WI38 (cell line): ENCODE measurements at regions not wholly inside any gene's neighbourhood (a gene's known extent, or its start where the extent isn't known, plus 50 kb on each side); places are given as distances from the start of the nearest gene placed in this dataset.
"Not testable (repeated sequence)": the region's sequence is repeated elsewhere in the genome, so short reads cannot be mapped to it uniquely, and the experiment has no call there.

Experiments used
- H3K4me3 ChIP-seq: 2 replicates; pipeline ENCODE4 v1.5.1; 2011; ENCODE audit warnings: low read depth, mild to moderate bottlenecking, control low read depth, low read length
- TF ChIP-seq, protein P1 (sequence below): IDR thresholded peaks from 2 replicates; pipeline ENCODE4 v1.5.1; 2012; ENCODE audit warnings: low read depth, mild to moderate bottlenecking, control low read depth, low read length

DNA sequence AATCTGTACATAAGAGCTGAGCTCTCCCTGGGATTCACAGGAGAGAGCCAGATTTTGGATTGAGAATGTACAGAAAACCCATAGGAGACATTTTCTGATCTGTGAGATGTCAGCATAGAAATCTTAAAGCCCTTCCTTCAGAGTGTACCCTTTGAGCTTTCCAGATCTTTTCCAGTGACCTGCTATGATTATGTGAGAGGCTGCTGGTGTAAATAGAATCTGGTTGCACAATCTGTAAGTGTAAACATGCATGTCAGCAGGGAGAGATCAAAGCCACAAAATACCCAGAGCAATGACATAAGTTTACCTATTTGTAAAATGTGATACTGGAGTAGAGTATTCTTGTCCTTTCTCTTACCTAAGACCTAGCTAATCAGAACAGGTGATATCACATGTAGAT lies 471.9 kb downstream of the FOXD4L5 start:
- not testable (repeated sequence) for H3K4me3 ChIP-seq

DNA sequence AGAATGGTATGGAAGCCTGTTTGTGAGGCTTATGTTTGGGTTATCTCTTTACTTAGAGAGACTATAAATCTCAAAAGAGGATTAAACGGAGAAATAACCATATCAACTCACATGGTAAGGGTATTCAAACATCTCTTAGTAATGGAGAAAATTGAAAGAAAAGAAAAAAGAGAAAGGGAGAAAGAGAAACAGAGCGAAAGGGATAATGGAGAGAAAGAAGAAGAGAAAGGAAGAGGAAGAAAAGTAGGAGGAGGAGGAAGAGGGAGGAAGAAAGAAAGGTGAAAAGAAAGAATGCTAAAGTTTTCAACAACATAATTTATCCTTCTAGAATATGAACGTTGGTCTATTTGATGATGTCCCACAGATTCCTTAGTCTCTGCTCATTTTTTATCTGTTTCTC lies 506.3 kb downstream of the FOXD4L5 start:
- not testable (repeated sequence) for H3K4me3 ChIP-seq

GRCh38 chr9:64776269-64776668 lies 508.7 kb downstream of the FOXD4L5 start:
- H3K4me3 ChIP-seq: not testable (repeated sequence)

- not testable (repeated sequence) for H3K4me3 ChIP-seq
These were observed 509.9 kb downstream of the FOXD4L5 start for GRCh38 chr9:64774813-64775793.

DNA sequence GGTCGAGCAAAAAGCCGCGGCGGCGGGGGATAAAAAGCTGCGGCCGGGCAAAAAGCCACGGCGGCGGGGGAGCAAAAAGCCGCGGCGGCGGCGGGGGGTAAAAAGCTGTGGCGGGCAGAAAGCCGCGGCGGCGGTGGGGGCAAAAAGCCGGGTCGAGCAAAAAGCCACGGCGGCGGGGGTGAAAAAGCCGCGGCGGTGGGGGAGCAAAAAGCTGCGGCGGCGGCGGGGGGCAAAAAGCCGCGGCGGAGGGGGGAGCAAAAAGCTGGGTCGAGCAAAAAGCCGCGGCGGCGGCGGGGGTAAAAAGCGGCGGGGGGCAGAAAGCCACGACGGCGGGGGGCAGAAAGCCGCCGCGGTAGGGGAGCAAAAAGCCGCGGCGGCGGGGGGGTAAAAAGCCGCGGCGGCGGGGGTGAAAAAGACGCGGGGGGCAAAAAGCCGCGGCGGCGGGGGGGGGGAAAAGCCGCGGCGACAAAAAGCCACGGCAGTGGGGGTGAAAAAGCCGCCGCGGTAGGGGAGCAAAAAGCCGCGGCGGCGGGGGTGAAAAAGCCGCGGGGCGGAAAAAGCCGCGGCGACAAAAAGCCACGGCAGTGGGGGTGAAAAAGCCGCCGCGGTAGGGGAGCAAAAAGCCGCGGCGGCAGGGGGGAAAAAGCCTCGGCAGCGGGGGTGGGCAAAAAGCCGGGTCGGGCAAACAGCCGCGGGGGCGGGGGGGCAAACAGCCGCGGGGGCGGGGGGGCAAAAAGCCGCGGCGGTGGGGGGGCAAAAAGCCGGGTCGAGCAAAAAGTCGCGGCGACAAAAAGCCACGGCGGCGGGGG lies 510.8 kb downstream of the FOXD4L5 start:
- H3K4me3 ChIP-seq: not testable (repeated sequence)

- TF ChIP-seq, protein P1, sequence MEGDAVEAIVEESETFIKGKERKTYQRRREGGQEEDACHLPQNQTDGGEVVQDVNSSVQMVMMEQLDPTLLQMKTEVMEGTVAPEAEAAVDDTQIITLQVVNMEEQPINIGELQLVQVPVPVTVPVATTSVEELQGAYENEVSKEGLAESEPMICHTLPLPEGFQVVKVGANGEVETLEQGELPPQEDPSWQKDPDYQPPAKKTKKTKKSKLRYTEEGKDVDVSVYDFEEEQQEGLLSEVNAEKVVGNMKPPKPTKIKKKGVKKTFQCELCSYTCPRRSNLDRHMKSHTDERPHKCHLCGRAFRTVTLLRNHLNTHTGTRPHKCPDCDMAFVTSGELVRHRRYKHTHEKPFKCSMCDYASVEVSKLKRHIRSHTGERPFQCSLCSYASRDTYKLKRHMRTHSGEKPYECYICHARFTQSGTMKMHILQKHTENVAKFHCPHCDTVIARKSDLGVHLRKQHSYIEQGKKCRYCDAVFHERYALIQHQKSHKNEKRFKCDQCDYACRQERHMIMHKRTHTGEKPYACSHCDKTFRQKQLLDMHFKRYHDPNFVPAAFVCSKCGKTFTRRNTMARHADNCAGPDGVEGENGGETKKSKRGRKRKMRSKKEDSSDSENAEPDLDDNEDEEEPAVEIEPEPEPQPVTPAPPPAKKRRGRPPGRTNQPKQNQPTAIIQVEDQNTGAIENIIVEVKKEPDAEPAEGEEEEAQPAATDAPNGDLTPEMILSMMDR: no peak
- peak overlapping the region; percentile 17; the same call in 1 of the 2 replicates for H3K4me3 ChIP-seq
These were observed 511.5 kb downstream of the FOXD4L5 start for GRCh38 chr9:64773491-64773931.

DNA sequence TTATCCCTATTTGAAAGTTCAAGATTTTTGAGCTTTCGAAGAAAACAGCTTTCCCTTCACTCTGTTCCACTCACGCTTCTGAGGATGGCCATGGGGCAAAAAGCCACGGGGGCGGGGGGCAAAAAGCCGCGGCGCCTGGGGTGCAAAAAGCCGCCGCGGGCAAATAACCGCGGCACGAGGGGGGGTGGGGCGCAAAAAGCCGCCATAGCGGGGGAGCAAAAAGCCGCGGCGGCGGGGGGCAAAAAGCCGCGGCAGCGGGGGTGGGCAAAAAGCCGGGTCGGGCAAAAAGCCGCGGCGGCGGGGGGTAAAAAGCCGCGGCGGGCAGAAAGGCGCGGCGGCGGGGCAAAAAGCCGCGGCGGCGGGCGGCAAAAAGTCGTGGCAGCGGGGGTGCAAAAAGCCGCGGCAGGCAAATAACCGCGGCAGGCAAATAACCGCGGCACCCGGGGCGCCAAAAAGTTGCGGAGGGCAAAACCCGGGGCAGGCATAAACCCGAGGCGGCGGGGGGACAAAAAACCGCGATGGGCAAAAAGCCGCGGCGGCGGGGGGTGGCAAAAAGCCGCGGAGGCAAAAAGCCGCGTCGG lies 512.2 kb downstream of the FOXD4L5 start:
- H3K4me3 ChIP-seq: not testable (repeated sequence)

DNA sequence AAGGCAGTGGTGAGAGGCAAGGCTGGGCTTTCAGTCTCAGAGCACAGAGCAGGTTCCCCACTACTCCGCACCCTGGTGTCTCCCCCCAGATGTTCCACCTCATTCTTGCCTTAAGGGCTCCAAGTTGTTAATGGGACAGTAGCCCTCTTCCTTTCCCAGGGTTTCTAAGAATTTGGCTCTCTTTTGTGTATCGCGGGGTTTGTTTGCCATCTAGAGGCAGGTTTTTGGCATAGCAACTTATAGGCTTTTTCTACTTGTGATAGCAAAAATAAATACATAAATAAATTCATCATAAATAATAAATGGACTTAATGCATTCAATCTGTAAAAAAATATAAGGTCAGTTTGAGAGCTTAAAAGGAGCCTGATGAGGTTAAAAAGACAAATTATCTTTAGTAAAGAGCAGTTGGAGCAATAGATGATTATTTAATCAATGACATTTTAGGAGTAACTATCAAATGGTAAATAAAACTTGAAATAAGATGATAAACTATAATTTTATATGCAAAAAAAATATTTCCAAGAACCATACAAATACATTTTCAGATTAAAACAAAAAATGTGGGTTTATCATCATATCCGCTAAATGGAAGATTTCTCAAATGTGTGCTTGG lies 512.8 kb downstream of the FOXD4L5 start:
- not testable (repeated sequence) for H3K4me3 ChIP-seq
